Iris pigment epithelial cell (primary cell): ENCODE measurements at regions not wholly inside any gene's neighbourhood (a gene's known extent, or its start where the extent isn't known, plus 50 kb on each side); places are given as distances from the start of the nearest gene placed in this dataset.
A peak's percentile ranks its signal among the peaks of the same experiment; 100 is the strongest.

ENCODE experiments used
- DNase-seq: peaks from one replicate; pipeline ENCODE4 v3.0.0-alpha.2; 2011; ENCODE audit warnings: low read depth

- DNase-seq = no peak
Measured at GRCh38 chr15:61798631-61799030, 261.6 kb downstream of the VPS13C start.

- peak; percentile 75 for DNase-seq
Measured at GRCh38 chr15:61796056-61796455, 264.2 kb downstream of the VPS13C start.

GRCh38 chr15:61794881-61795280 lies 265.4 kb downstream of the VPS13C start:
- DNase-seq = peak; percentile 46

- peak; percentile 41 for DNase-seq
Measured at GRCh38 chr15:61794276-61794675, 266.0 kb downstream of the VPS13C start.

- no peak for DNase-seq
Measured at GRCh38 chr15:61784734-61785133, 275.5 kb downstream of the VPS13C start.

GRCh38 chr15:61780278-61780980 lies 279.8 kb downstream of the VPS13C start:
- DNase-seq = no peak

- no peak for DNase-seq
Measured at GRCh38 chr15:61777689-61778088, 282.6 kb downstream of the VPS13C start.

- DNase-seq = no peak
Measured at GRCh38 chr15:61769557-61769956, 290.7 kb downstream of the VPS13C start.

- no peak for DNase-seq
Measured at GRCh38 chr15:61768131-61768530, 292.1 kb downstream of the VPS13C start.

- no peak for DNase-seq
Measured at GRCh38 chr15:61764981-61765380, 295.3 kb downstream of the VPS13C start.

GRCh38 chr15:61764141-61764540 lies 296.1 kb downstream of the VPS13C start:
- no peak for DNase-seq

- DNase-seq = no peak
Measured at GRCh38 chr15:61762676-61763075, 297.6 kb downstream of the VPS13C start.

- no peak for DNase-seq
Measured at GRCh38 chr15:61759639-61760038, 300.6 kb downstream of the VPS13C start.

GRCh38 chr15:61756071-61756820 lies 304.0 kb downstream of the VPS13C start:
- no peak for DNase-seq

- no peak for DNase-seq
Measured at GRCh38 chr15:61755467-61755866, 304.8 kb downstream of the VPS13C start.

- no peak for DNase-seq
Measured at GRCh38 chr15:61753018-61753710, 307.1 kb downstream of the VPS13C start.

- no peak for DNase-seq
Measured at GRCh38 chr15:61752001-61752400, 308.2 kb downstream of the VPS13C start.

GRCh38 chr15:61750271-61751084 lies 309.8 kb downstream of the VPS13C start:
- DNase-seq = no peak

- DNase-seq = no peak
Measured at GRCh38 chr15:61749169-61749568, 311.1 kb downstream of the VPS13C start.

GRCh38 chr15:61748529-61748928 lies 311.7 kb downstream of the VPS13C start:
- no peak for DNase-seq

GRCh38 chr15:61746589-61746988 lies 313.7 kb downstream of the VPS13C start:
- DNase-seq = no peak

GRCh38 chr15:61743345-61743909 lies 316.8 kb downstream of the VPS13C start:
- DNase-seq = no peak
